ENCODE measurements at regions not wholly inside any gene's neighbourhood (a gene's known extent, or its start where the extent isn't known, plus 50 kb on each side); places are given as distances from the start of the nearest gene placed in this dataset.

- H3K9ac ChIP-seq (ENCODE audit: low read depth in 1 of 2, low read length in 2 of 2) = no peak overlapping the region
- H3K27ac ChIP-seq (ENCODE audit: low read depth in 2 of 2, low read length in 2 of 2) = no peak overlapping the region
- no peaks in the 10 kb centered on the region for H3K9me3 ChIP-seq (ENCODE audit: control insufficient read depth in 2 of 2, low read length in 2 of 2)
- H3K4me1 ChIP-seq (ENCODE audit: control insufficient read depth in 2 of 2, insufficient read depth in 2 of 2, low read length in 2 of 2) = peaks cover 0 to under 1% of the 10 kb centered on the region in 2 donors
- H3K4me3 ChIP-seq (ENCODE audit: low read length in 2 of 2) = no peak overlapping the region
- H3K27me3 ChIP-seq (ENCODE audit: control insufficient read depth in 2 of 2, insufficient read depth in 2 of 2, low read length in 2 of 2) = no peaks in the 10 kb centered on the region
- no peaks in the 10 kb centered on the region for H3K36me3 ChIP-seq (ENCODE audit: control insufficient read depth in 2 of 2, insufficient read depth in 2 of 2, low read length in 2 of 2)
These were observed 462.8 kb downstream of the EDEM1 start for GRCh38 chr3:5650303-5650702.

DNA sequence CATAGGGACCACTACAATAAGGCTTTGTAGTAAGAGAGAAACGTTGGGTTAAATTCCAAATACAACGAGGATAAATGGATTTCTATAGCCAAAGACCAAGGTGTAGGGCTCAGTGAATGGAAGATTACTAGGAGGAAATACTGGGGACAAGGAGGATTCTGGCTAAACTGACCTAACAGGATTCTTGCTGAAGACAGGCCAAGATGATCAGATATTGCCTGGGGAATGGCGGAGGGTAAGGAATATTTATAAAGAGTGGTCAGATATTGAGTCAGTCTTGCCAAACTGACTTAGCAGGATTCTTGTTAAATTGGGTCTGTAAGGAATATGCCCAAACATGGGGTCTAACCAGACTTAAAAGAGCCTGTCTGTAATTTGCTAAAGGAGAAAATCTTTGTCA lies 463.8 kb downstream of the EDEM1 start:
- Histone ChIP-seq H3K4me3 (ENCODE audit: low read length in 2 of 2) (no peak overlapping the region), H3K36me3 (ENCODE audit: control insufficient read depth in 2 of 2, insufficient read depth in 2 of 2, low read length in 2 of 2) (no peaks in the 10 kb centered on the region), H3K27ac (ENCODE audit: low read depth in 2 of 2, low read length in 2 of 2) (no peak overlapping the region), H3K9me3 (ENCODE audit: control insufficient read depth in 2 of 2, low read length in 2 of 2) (no peaks in the 10 kb centered on the region), H3K4me1 (ENCODE audit: control insufficient read depth in 2 of 2, insufficient read depth in 2 of 2, low read length in 2 of 2) (no peaks in the 10 kb centered on the region), H3K9ac (ENCODE audit: low read depth in 1 of 2, low read length in 2 of 2) (no peak overlapping the region), H3K27me3 (ENCODE audit: control insufficient read depth in 2 of 2, insufficient read depth in 2 of 2, low read length in 2 of 2) (no peaks in the 10 kb centered on the region)

GRCh38 chr3:5653426-5654143 lies 466.1 kb downstream of the EDEM1 start:
- Histone ChIP-seq H3K4me3 (ENCODE audit: low read length in 2 of 2) (no peak overlapping the region), H3K9ac (ENCODE audit: low read depth in 1 of 2, low read length in 2 of 2) (no peak overlapping the region), H3K36me3 (ENCODE audit: control insufficient read depth in 2 of 2, insufficient read depth in 2 of 2, low read length in 2 of 2) (no peaks in the 10 kb centered on the region), H3K27me3 (ENCODE audit: control insufficient read depth in 2 of 2, insufficient read depth in 2 of 2, low read length in 2 of 2) (no peaks in the 10 kb centered on the region), H3K27ac (ENCODE audit: low read depth in 2 of 2, low read length in 2 of 2) (no peak overlapping the region), H3K9me3 (ENCODE audit: control insufficient read depth in 2 of 2, low read length in 2 of 2) (peaks cover 0 to 6% of the 10 kb centered on the region in 2 donors), H3K4me1 (ENCODE audit: control insufficient read depth in 2 of 2, insufficient read depth in 2 of 2, low read length in 2 of 2) (no peaks in the 10 kb centered on the region)

GRCh38 chr3:5657106-5657505 lies 469.6 kb downstream of the EDEM1 start:
- Histone ChIP-seq H3K9me3 (ENCODE audit: control insufficient read depth in 2 of 2, low read length in 2 of 2) (peaks cover 0 to 6% of the 10 kb centered on the region in 2 donors), H3K27ac (ENCODE audit: low read depth in 2 of 2, low read length in 2 of 2) (no peak overlapping the region), H3K9ac (ENCODE audit: low read depth in 1 of 2, low read length in 2 of 2) (no peak overlapping the region), H3K4me1 (ENCODE audit: control insufficient read depth in 2 of 2, insufficient read depth in 2 of 2, low read length in 2 of 2) (no peaks in the 10 kb centered on the region), H3K27me3 (ENCODE audit: control insufficient read depth in 2 of 2, insufficient read depth in 2 of 2, low read length in 2 of 2) (no peaks in the 10 kb centered on the region), H3K4me3 (ENCODE audit: low read length in 2 of 2) (no peak overlapping the region), H3K36me3 (ENCODE audit: control insufficient read depth in 2 of 2, insufficient read depth in 2 of 2, low read length in 2 of 2) (no peaks in the 10 kb centered on the region)

DNA sequence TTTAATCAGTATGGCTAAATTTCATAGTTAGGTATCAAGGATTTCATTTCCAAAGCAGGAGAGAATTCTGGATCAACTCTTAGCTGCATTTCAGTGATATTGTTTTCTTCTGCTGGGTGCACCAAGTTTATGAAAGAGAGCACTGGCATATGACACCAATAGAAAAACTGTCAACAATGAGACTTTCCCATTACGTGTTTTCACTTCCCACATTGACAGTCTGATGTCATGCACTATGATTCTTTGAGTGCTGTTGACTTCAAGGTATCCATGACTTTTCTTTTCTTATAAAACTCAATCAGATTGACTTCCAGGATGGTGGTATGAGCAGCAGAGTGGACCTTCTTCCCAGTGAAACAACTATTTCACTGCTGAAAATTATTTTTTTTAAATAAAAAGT lies 476.1 kb downstream of the EDEM1 start:
- no peaks in the 10 kb centered on the region for H3K4me1 ChIP-seq (ENCODE audit: control insufficient read depth in 2 of 2, insufficient read depth in 2 of 2, low read length in 2 of 2)
- H3K27ac ChIP-seq (ENCODE audit: low read depth in 2 of 2, low read length in 2 of 2) = no peak overlapping the region

DNA sequence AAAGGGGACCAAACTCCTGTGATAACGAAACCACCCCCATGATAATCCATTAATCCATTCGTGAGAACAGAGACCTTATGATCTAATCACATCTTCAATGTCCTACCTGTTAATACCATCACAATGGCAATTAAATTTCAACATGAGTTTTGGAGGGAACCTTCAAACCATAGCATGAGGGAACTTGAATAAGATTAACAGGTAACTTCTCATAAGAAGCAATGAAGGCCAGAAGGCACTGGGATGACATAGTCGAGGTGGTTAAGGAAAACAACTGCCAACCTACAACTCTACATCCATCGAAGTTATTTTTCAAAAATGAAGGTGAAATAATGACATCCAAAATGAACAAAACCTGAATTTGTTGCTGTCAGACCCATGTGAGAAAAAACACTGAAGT lies 478.9 kb downstream of the EDEM1 start:
- no peaks in the 10 kb centered on the region for H3K36me3 ChIP-seq (ENCODE audit: control insufficient read depth in 2 of 2, insufficient read depth in 2 of 2, low read length in 2 of 2)
- H3K9me3 ChIP-seq (ENCODE audit: control insufficient read depth in 2 of 2, low read length in 2 of 2) = peaks cover 2 to 8% of the 10 kb centered on the region in 2 donors
- no peak overlapping the region for H3K27ac ChIP-seq (ENCODE audit: low read depth in 2 of 2, low read length in 2 of 2)
- H3K4me3 ChIP-seq (ENCODE audit: low read length in 2 of 2) = no peak overlapping the region
- no peaks in the 10 kb centered on the region for H3K4me1 ChIP-seq (ENCODE audit: control insufficient read depth in 2 of 2, insufficient read depth in 2 of 2, low read length in 2 of 2)
- no peak overlapping the region for H3K9ac ChIP-seq (ENCODE audit: low read depth in 1 of 2, low read length in 2 of 2)
- no peaks in the 10 kb centered on the region for H3K27me3 ChIP-seq (ENCODE audit: control insufficient read depth in 2 of 2, insufficient read depth in 2 of 2, low read length in 2 of 2)

More for the DNA sequence above, 476.1 kb downstream of the EDEM1 start:
- H3K27me3 ChIP-seq (ENCODE audit: control insufficient read depth in 2 of 2, insufficient read depth in 2 of 2, low read length in 2 of 2) = no peaks in the 10 kb centered on the region
- H3K36me3 ChIP-seq (ENCODE audit: control insufficient read depth in 2 of 2, insufficient read depth in 2 of 2, low read length in 2 of 2) = no peaks in the 10 kb centered on the region
- H3K9ac ChIP-seq (ENCODE audit: low read depth in 1 of 2, low read length in 2 of 2) = no peak overlapping the region
- no peak overlapping the region for H3K4me3 ChIP-seq (ENCODE audit: low read length in 2 of 2)
- peaks cover 2 to 8% of the 10 kb centered on the region in 2 donors for H3K9me3 ChIP-seq (ENCODE audit: control insufficient read depth in 2 of 2, low read length in 2 of 2)

DNA sequence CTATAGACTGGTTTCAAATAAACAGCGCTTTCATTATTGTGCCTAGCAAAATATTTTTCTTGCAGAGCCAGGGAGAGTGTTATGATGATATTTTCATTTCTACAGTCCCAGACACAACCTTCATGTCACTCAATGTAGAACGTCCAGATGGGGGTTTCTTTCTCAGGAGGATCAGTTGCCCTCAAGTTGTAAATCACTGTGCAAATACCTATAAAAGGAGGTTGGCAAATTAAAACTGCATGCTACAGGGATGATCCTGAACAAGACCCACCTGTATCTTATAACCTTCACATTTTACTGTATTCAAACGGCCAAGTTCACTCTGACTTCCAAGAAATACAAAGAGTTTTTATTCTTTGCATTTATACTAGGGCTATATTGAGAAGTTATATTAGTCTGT lies 486.0 kb downstream of the EDEM1 start:
- Histone ChIP-seq H3K9me3 (ENCODE audit: control insufficient read depth in 2 of 2, low read length in 2 of 2) (no peaks in the 10 kb centered on the region), H3K27me3 (ENCODE audit: control insufficient read depth in 2 of 2, insufficient read depth in 2 of 2, low read length in 2 of 2) (no peaks in the 10 kb centered on the region), H3K4me3 (ENCODE audit: low read length in 2 of 2) (no peak overlapping the region), H3K27ac (ENCODE audit: low read depth in 2 of 2, low read length in 2 of 2) (no peak overlapping the region), H3K4me1 (ENCODE audit: control insufficient read depth in 2 of 2, insufficient read depth in 2 of 2, low read length in 2 of 2) (no peaks in the 10 kb centered on the region), H3K36me3 (ENCODE audit: control insufficient read depth in 2 of 2, insufficient read depth in 2 of 2, low read length in 2 of 2) (no peaks in the 10 kb centered on the region), H3K9ac (ENCODE audit: low read depth in 1 of 2, low read length in 2 of 2) (no peak overlapping the region)

GRCh38 chr3:5675319-5675718 lies 487.8 kb downstream of the EDEM1 start:
- Histone ChIP-seq H3K9ac (ENCODE audit: low read depth in 1 of 2, low read length in 2 of 2) (no peak overlapping the region), H3K27me3 (ENCODE audit: control insufficient read depth in 2 of 2, insufficient read depth in 2 of 2, low read length in 2 of 2) (no peaks in the 10 kb centered on the region), H3K36me3 (ENCODE audit: control insufficient read depth in 2 of 2, insufficient read depth in 2 of 2, low read length in 2 of 2) (no peaks in the 10 kb centered on the region), H3K4me1 (ENCODE audit: control insufficient read depth in 2 of 2, insufficient read depth in 2 of 2, low read length in 2 of 2) (no peaks in the 10 kb centered on the region), H3K9me3 (ENCODE audit: control insufficient read depth in 2 of 2, low read length in 2 of 2) (no peaks in the 10 kb centered on the region), H3K4me3 (ENCODE audit: low read length in 2 of 2) (no peak overlapping the region), H3K27ac (ENCODE audit: low read depth in 2 of 2, low read length in 2 of 2) (no peak overlapping the region)

DNA sequence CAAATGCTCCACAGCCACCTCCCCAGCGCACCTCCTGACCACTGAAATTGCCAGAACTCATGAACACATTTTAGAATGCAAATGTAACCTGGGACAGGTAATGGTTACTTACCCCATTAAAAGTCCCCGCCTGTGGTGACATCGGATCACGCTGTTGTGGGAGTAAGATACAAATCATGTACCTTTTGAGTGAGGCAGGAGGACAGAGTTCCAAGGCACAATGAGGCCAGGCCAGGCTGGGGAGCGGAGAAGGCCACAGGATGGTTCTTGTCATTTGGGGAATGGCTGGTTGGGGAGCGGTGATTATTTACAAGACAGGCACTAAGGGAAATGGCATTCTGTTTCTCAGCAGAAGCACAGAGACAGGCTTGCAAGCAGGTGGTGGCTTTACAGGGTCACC lies 490.0 kb downstream of the EDEM1 start:
- Histone ChIP-seq H3K4me3 (ENCODE audit: low read length in 2 of 2) (no peak overlapping the region), H3K27me3 (ENCODE audit: control insufficient read depth in 2 of 2, insufficient read depth in 2 of 2, low read length in 2 of 2) (no peaks in the 10 kb centered on the region), H3K27ac (ENCODE audit: low read depth in 2 of 2, low read length in 2 of 2) (no peak overlapping the region), H3K9ac (ENCODE audit: low read depth in 1 of 2, low read length in 2 of 2) (no peak overlapping the region), H3K4me1 (ENCODE audit: control insufficient read depth in 2 of 2, insufficient read depth in 2 of 2, low read length in 2 of 2) (no peaks in the 10 kb centered on the region), H3K9me3 (ENCODE audit: control insufficient read depth in 2 of 2, low read length in 2 of 2) (no peaks in the 10 kb centered on the region), H3K36me3 (ENCODE audit: control insufficient read depth in 2 of 2, insufficient read depth in 2 of 2, low read length in 2 of 2) (no peaks in the 10 kb centered on the region)

DNA sequence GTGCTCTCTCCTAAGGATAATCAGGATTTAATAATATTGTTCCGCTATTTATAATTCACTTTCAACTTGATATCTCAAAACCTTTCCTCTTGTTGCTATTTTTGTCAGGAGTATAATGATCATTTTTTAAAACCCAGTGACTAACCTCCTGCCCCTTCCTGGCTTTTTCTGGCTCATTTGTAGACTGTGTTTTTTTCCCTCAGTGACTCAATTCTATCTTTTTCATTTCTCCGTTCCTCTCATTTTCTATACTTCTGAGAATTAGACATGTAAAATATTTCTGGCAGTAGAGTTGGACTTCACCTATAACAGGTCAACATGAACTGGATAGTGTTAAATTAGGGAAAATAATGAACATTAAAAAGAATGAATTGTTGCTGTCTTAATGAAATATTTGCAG lies 490.7 kb downstream of the EDEM1 start:
- H3K36me3 ChIP-seq (ENCODE audit: control insufficient read depth in 2 of 2, insufficient read depth in 2 of 2, low read length in 2 of 2) = no peaks in the 10 kb centered on the region
- no peak overlapping the region for H3K27ac ChIP-seq (ENCODE audit: low read depth in 2 of 2, low read length in 2 of 2)
- H3K9me3 ChIP-seq (ENCODE audit: control insufficient read depth in 2 of 2, low read length in 2 of 2) = no peaks in the 10 kb centered on the region
- H3K4me1 ChIP-seq (ENCODE audit: control insufficient read depth in 2 of 2, insufficient read depth in 2 of 2, low read length in 2 of 2) = no peaks in the 10 kb centered on the region
- no peaks in the 10 kb centered on the region for H3K27me3 ChIP-seq (ENCODE audit: control insufficient read depth in 2 of 2, insufficient read depth in 2 of 2, low read length in 2 of 2)
- H3K4me3 ChIP-seq (ENCODE audit: low read length in 2 of 2) = no peak overlapping the region
- no peak overlapping the region for H3K9ac ChIP-seq (ENCODE audit: low read depth in 1 of 2, low read length in 2 of 2)

Data from mucosa of rectum (tissue), 2 donors.